ENCODE measurements at regions not wholly inside any gene's neighbourhood (a gene's known extent, or its start where the extent isn't known, plus 50 kb on each side); places are given as distances from the start of the nearest gene placed in this dataset.

DNA sequence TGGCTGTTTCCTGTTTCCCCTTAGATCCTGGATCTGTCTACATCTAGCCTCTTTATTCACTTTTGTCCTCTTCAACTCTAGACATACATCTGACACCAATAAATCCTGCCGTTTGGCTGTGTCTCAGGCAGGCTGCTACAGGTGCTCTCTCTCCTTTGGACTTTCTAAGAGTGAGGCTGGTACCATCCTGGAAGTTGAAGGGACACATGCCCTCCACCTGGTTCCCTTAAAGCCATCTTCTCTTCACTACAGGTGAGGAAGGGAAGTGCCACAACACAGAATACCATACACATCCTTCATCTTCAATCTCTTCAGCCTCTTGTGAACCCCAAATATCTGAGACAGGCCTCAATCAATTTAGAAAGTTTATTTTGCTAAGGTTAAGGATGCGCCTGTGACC lies 137.9 kb downstream of the BACH1 start:
- H3K4me1 ChIP-seq = no peaks in the 10 kb centered on the region
- H3K36me3 ChIP-seq = no peaks in the 10 kb centered on the region
- no peak for TF ChIP-seq EP300 (IDR thresholded peaks at IDR 0.05)
- no peak for TF ChIP-seq POLR2AphosphoS5 (IDR thresholded peaks at IDR 0.05)
- TF ChIP-seq, protein P1, sequence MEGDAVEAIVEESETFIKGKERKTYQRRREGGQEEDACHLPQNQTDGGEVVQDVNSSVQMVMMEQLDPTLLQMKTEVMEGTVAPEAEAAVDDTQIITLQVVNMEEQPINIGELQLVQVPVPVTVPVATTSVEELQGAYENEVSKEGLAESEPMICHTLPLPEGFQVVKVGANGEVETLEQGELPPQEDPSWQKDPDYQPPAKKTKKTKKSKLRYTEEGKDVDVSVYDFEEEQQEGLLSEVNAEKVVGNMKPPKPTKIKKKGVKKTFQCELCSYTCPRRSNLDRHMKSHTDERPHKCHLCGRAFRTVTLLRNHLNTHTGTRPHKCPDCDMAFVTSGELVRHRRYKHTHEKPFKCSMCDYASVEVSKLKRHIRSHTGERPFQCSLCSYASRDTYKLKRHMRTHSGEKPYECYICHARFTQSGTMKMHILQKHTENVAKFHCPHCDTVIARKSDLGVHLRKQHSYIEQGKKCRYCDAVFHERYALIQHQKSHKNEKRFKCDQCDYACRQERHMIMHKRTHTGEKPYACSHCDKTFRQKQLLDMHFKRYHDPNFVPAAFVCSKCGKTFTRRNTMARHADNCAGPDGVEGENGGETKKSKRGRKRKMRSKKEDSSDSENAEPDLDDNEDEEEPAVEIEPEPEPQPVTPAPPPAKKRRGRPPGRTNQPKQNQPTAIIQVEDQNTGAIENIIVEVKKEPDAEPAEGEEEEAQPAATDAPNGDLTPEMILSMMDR (IDR thresholded peaks at IDR 0.05) = no peak
- no peak for TF ChIP-seq POLR2A (IDR thresholded peaks at IDR 0.05)
- WGBS, 2 donors (ENCODE audit: low coverage in 1 of 2) = 83 to 100% methylated on average over 1 of the region's 2 CpGs
- H3K4me3 ChIP-seq = no peak overlapping the region
- no peaks in the 10 kb centered on the region for H3K27me3 ChIP-seq
- H3K27ac ChIP-seq = no peak overlapping the region
- no peak for ATAC-seq
- no peaks in the 10 kb centered on the region for H3K9me3 ChIP-seq

DNA sequence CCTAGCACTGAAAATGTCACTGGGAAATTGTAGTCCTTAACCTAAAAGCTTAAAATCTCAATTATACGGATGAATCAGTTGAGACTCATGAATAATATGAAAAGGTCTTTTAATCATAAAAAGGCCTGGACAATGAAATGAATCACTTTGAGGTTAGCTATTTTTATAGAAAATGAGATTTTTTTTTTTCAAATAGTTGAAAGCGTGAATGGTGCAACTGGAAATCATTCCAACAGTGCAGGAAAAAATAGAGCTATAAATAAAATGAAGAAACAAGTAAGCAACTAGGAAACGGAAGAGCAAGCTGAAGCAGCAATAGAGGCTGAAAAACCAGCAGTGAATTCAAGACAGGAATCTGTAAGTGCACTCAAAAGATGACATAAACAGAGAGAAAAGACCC lies 142.9 kb downstream of the BACH1 start:
- H3K36me3 ChIP-seq = no peaks in the 10 kb centered on the region
- WGBS, 2 donors (ENCODE audit: low coverage in 1 of 2) = 56 to 79% methylated on average over 2 to 3 of the region's 3 CpGs
- no peak overlapping the region for H3K4me3 ChIP-seq
- no peaks in the 10 kb centered on the region for H3K9me3 ChIP-seq
- TF ChIP-seq, protein P1 (IDR thresholded peaks at IDR 0.05) = no peak
- no peak for TF ChIP-seq POLR2AphosphoS5 (IDR thresholded peaks at IDR 0.05)
- TF ChIP-seq EP300 (IDR thresholded peaks at IDR 0.05) = no peak
- no peak for TF ChIP-seq POLR2A (IDR thresholded peaks at IDR 0.05)
- H3K27ac ChIP-seq = no peak overlapping the region
- no peak for ATAC-seq
- no peaks in the 10 kb centered on the region for H3K4me1 ChIP-seq
- no peaks in the 10 kb centered on the region for H3K27me3 ChIP-seq

DNA sequence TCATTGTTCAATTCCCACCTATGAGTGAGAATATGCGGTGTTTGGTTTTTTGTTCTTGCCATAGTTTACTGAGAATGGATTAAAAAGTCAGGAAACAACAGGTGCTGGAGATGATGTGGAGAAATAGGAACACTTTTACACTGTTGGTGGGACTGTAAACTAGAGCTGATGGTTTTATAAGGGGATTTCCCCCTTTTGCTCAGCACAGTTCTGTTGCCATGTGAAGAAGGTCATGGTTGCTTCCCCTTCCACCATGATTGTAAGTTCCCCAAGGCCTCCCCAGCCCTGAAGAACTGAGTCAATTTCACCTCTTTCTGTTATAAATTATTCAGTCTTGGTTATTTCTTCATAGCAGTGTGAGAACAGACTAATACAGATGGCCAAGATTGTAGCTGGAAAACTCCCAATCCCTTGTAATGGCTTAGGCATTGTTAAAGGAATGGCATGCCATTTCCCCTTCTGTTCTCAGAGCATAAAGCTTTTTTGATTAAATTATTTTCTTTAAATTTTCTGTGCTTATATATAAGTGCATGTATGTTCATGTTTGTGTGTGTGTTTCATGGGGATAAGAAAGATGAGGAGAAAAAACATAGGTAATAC lies 144.8 kb downstream of the BACH1 start:
- Histone ChIP-seq H3K36me3 (no peaks in the 10 kb centered on the region), H3K9me3 (peaks cover 0 to 4% (median 0%) of the 10 kb centered on the region in 3 donors), H3K4me3 (no peak overlapping the region), H3K27me3 (no peaks in the 10 kb centered on the region), H3K4me1 (no peaks in the 10 kb centered on the region), H3K27ac (no peak overlapping the region)
- WGBS, 2 donors (ENCODE audit: low coverage in 1 of 2) = no CpG with 5 or more reads among the region's 1 CpG
- TF ChIP-seq POLR2AphosphoS5 (IDR thresholded peaks at IDR 0.05) (no peak), EP300 (IDR thresholded peaks at IDR 0.05) (no peak), POLR2A (IDR thresholded peaks at IDR 0.05) (no peak)
- TF ChIP-seq, protein P1 (IDR thresholded peaks at IDR 0.05) = no peak
- no peak for ATAC-seq

DNA sequence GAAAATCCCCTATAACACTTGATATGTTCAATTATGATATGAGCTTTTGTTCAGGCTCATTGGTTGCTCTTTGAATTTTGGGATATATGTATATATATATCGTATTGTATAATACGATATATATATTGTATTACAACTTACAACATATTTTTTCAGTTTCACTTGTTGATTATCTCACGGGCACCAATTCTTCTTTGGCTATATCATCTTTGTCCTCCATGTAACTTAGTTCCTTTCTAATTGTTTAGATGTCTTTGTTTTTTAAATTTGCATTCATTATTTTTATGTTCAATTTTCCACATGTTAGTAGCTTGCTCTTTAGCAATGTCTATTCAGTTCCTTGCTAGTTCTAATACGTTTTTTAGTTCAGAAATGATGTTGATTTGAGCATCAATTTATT lies 150.0 kb downstream of the BACH1 start:
- ATAC-seq = no peak
- TF ChIP-seq, protein P1 (IDR thresholded peaks at IDR 0.05) = no peak
- no peak for TF ChIP-seq EP300 (IDR thresholded peaks at IDR 0.05)
- TF ChIP-seq POLR2A (IDR thresholded peaks at IDR 0.05) = no peak
- no peak for TF ChIP-seq POLR2AphosphoS5 (IDR thresholded peaks at IDR 0.05)
- 92 to 98% methylated on average over 4 of the region's 4 CpGs for WGBS, 2 donors (ENCODE audit: low coverage in 1 of 2)

DNA sequence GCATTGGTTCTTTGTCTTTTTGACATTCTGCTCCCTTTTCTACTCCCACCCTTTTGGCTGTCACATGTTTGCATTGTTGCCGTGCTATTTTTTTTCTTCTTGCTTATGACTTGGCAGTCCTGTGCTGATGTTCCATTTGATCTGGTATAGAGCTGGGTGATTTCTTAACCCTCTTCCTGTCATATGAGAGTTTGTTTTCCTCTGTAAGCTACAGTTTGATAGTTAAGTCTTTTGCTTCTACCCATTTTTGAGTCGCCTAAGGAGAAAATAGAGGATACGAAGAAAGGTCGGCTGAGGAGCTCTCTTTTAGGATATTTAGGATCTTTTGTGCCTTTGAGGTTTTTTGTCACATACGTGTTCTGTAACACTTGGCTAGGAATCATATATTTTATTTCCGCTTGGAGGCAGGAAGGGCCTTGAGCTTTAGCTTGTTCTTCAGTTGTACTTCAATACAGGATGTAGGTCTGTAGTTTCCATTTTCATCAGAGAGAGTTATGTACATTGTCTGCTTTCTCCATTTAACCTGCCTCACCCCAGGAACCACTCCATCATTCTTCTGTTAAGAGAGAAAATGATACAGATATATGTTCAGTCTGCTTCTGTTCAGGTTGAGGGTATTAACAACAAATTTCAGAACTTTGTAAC lies 150.7 kb downstream of the BACH1 start:
- no peaks in the 10 kb centered on the region for H3K27me3 ChIP-seq
- 78 to 92% methylated on average over 5 to 6 of the region's 6 CpGs for WGBS, 2 donors (ENCODE audit: low coverage in 1 of 2)
- no peaks in the 10 kb centered on the region for H3K4me1 ChIP-seq
- no peaks in the 10 kb centered on the region for H3K36me3 ChIP-seq
- no peak overlapping the region for H3K4me3 ChIP-seq
- TF ChIP-seq EP300 (IDR thresholded peaks at IDR 0.05) (no peak), POLR2AphosphoS5 (IDR thresholded peaks at IDR 0.05) (no peak), POLR2A (IDR thresholded peaks at IDR 0.05) (no peak)
- ATAC-seq = no peak
- H3K27ac ChIP-seq = no peak overlapping the region
- peaks cover 0 to 10% (median 0%) of the 10 kb centered on the region in 3 donors for H3K9me3 ChIP-seq

More for the DNA sequence above, 150.0 kb downstream of the BACH1 start:
- Histone ChIP-seq H3K27ac (no peak overlapping the region), H3K27me3 (no peaks in the 10 kb centered on the region), H3K36me3 (no peaks in the 10 kb centered on the region), H3K9me3 (peaks cover 0 to 10% (median 0%) of the 10 kb centered on the region in 3 donors), H3K4me1 (no peaks in the 10 kb centered on the region), H3K4me3 (no peak overlapping the region)
